ENCODE measurements at regions not wholly inside any gene's neighbourhood (a gene's known extent, or its start where the extent isn't known, plus 50 kb on each side); places are given as distances from the start of the nearest gene placed in this dataset.
"Not testable (repeated sequence)": the region's sequence is repeated elsewhere in the genome, so short reads cannot be mapped to it uniquely, and the experiment has no call there.

DNA sequence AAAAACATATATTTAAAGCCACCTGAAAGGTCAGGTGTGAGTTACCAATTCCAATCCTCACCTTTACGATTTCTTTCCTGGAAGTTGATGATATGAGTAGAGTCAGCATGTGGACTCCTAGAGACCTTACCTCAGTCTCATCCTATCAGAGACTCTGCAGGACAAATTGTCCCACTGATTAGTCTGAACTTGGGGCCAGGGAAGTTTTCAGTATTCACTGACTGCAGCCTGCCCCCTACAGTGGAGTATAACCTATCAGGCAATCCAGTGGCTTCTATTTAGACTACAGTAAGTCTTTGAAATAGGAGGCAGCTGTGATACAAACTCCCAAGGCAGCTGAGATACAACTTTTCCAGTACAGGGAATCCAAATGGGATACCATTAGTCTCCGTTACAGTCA, 449.4 kb upstream of the CDH10 start:
- TF ChIP-seq, protein P1, sequence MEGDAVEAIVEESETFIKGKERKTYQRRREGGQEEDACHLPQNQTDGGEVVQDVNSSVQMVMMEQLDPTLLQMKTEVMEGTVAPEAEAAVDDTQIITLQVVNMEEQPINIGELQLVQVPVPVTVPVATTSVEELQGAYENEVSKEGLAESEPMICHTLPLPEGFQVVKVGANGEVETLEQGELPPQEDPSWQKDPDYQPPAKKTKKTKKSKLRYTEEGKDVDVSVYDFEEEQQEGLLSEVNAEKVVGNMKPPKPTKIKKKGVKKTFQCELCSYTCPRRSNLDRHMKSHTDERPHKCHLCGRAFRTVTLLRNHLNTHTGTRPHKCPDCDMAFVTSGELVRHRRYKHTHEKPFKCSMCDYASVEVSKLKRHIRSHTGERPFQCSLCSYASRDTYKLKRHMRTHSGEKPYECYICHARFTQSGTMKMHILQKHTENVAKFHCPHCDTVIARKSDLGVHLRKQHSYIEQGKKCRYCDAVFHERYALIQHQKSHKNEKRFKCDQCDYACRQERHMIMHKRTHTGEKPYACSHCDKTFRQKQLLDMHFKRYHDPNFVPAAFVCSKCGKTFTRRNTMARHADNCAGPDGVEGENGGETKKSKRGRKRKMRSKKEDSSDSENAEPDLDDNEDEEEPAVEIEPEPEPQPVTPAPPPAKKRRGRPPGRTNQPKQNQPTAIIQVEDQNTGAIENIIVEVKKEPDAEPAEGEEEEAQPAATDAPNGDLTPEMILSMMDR (IDR thresholded peaks at IDR 0.05; ENCODE audit: insufficient read depth, low read depth, low read length, missing control alignments) = no peak
- no peak overlapping the region for H3K4me3 ChIP-seq (ENCODE audit: low read depth, low read length)
- no peak for DNase-seq (ENCODE audit: low read depth)

GRCh38 chr5:25091921-25092320, 447.1 kb upstream of the CDH10 start:
- TF ChIP-seq, protein P1 (IDR thresholded peaks at IDR 0.05; ENCODE audit: insufficient read depth, low read depth, low read length, missing control alignments) = no peak
- DNase-seq (ENCODE audit: low read depth) = no peak
- no peak overlapping the region for H3K4me3 ChIP-seq (ENCODE audit: low read depth, low read length)

DNA sequence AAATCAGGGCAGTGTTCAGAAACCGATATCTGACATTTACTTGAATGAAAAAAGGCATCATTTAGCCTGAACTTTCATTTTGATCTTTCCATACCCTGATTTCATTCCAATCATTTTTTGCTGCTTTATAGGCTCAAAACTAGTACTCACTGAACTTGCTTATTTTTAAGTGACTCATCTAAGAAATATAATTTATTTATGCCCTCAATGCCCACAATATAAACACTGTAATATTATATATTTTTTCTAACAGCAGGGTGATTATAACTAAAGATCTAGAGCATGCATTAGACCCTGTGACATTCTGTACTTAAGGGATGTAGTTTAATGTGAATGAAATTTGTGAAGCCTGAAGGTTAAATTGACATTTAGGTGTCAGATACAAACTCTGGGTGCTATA, 446.1 kb upstream of the CDH10 start:
- H3K4me3 ChIP-seq (ENCODE audit: low read depth, low read length) = no peak overlapping the region
- no peak for DNase-seq (ENCODE audit: low read depth)
- TF ChIP-seq, protein P1 (IDR thresholded peaks at IDR 0.05; ENCODE audit: insufficient read depth, low read depth, low read length, missing control alignments) = no peak

- H3K4me3 ChIP-seq (ENCODE audit: low read depth, low read length) = no peak overlapping the region
- TF ChIP-seq, protein P1 (IDR thresholded peaks at IDR 0.05; ENCODE audit: insufficient read depth, low read depth, low read length, missing control alignments) = no peak
- no peak for DNase-seq (ENCODE audit: low read depth)
These were observed 445.5 kb upstream of the CDH10 start for GRCh38 chr5:25090275-25090674.

DNA sequence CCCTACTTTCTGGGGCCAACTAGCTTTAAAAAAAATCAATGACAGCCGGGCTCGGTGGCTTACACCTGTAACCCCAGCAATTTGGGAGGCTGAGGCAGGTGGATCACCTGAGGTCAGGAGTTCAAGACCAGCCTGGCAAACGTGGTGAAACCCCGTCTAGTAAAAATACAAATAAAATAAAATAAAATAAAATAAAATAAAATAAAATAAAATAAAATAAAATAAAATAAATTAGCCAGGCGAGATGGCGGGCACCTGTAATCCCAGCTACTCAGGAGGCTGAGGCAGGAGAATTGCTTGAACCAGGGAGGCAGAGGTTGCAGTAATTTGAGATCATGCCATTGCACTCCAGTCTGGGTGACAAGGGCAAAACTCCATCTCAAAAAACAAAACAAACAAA, 443.9 kb upstream of the CDH10 start:
- DNase-seq (ENCODE audit: low read depth); H3K4me3 ChIP-seq (ENCODE audit: low read depth, low read length): not testable (repeated sequence)

GRCh38 chr5:25083261-25083660, 438.5 kb upstream of the CDH10 start:
- not testable (repeated sequence) for DNase-seq (ENCODE audit: low read depth); H3K4me3 ChIP-seq (ENCODE audit: low read depth, low read length)

DNA sequence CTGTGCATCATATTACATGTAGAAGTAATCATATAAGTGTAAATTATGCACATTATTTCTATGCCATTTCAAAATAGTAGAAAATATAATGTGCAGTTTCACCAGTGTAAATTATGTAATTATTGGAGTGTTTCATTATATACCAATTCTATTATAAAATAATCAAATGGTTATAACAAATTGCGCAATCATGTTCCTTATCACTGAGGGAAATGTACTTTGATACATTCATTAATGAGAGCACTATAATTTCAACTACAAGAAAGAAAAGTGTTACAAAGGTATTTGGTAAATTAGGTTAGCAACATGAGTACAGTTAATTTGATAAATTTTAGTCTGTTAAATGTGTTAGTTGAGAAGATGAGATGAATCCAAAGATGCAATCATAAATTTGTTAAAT, 421.5 kb upstream of the CDH10 start:
- DNase-seq (ENCODE audit: low read depth) = no peak
- TF ChIP-seq, protein P1 (IDR thresholded peaks at IDR 0.05; ENCODE audit: insufficient read depth, low read depth, low read length, missing control alignments) = no peak
- H3K4me3 ChIP-seq (ENCODE audit: low read depth, low read length) = no peak overlapping the region

GRCh38 chr5:25064306-25064705, 419.5 kb upstream of the CDH10 start:
- TF ChIP-seq, protein P1 (IDR thresholded peaks at IDR 0.05; ENCODE audit: insufficient read depth, low read depth, low read length, missing control alignments) = no peak
- DNase-seq (ENCODE audit: low read depth) = no peak
- H3K4me3 ChIP-seq (ENCODE audit: low read depth, low read length) = no peak overlapping the region
